Sigmoid colon (tissue), 6 donors: ENCODE measurements at regions not wholly inside any gene's neighbourhood (a gene's known extent, or its start where the extent isn't known, plus 50 kb on each side); places are given as distances from the start of the nearest gene placed in this dataset.

Experiments
- DNase-seq: peaks from one replicate; pipeline ENCODE4 v3.0.0-alpha.2; 2019
- H3K27ac ChIP-seq, 4 donors: fragments of 200-600 bp; sonication (generic); one replicate each; pipeline ENCODE4 v1.5.1; 2016 to 2019; ENCODE audit warnings: mild to moderate bottlenecking in 1 of 4
- H3K27me3 ChIP-seq, 3 donors: fragments of 200-600 bp; sonication (generic); one replicate each; pipeline ENCODE4 v1.5.1; 2019; ENCODE audit warnings: mild to moderate bottlenecking in 1 of 3
- H3K36me3 ChIP-seq, 4 donors: fragments of 200-600 bp; sonication (generic); one replicate each; pipeline ENCODE4 v1.5.1; 2016 to 2019
- H3K4me1 ChIP-seq, 4 donors: fragments of 200-600 bp; sonication (generic); one replicate each; pipeline ENCODE4 v1.5.1; 2017 to 2019
- H3K4me3 ChIP-seq, 4 donors: fragments of 200-600 bp; sonication (generic); one replicate each; pipeline ENCODE4 v1.5.1; 2017 to 2019; ENCODE audit warnings: mild to moderate bottlenecking in 2 of 4, moderate library complexity in 1 of 4
- H3K9me3 ChIP-seq, 4 donors: fragments of 200-600 bp in 3 of 4; sonication (generic) in 3 of 4; one replicate each; pipeline versions ENCODE4 v1.5.1 to v1.6.1; 2013 to 2019
- CTCF ChIP-seq, 4 experiments: fragments of 450-650 bp in 3 of 4; fragments of 200-600 bp in 1 of 4; IDR thresholded peaks; one replicate each; pipeline ENCODE4 v1.5.1; 2016 to 2019; ENCODE audit warnings: antibody characterized with exemption in 4 of 4, mild to moderate bottlenecking in 3 of 4, moderate library complexity in 2 of 4
- EP300 ChIP-seq, 4 donors: sonication (generic); formaldehyde crosslinking; IDR thresholded peaks; one replicate each; pipeline ENCODE4 v1.6.1; 2017; ENCODE audit warnings: antibody characterized with exemption in 4 of 4
- POLR2A ChIP-seq, 2 donors: fragments of 450-650 bp; IDR thresholded peaks; one replicate each; pipeline ENCODE4 v1.6.1; 2016; ENCODE audit warnings: antibody characterized with exemption in 2 of 2, mild to moderate bottlenecking in 2 of 2, moderate library complexity in 2 of 2
- POLR2AphosphoS5 ChIP-seq, 4 donors: sonication (generic); formaldehyde crosslinking; IDR thresholded peaks; one replicate each; pipeline ENCODE4 v1.6.1; 2017; ENCODE audit warnings: antibody characterized with exemption in 4 of 4
- WGBS, 2 donors: extraction: QIAGEN DNeasy Blood & Tissue Kit; methylation state at CpG; one replicate each; pipeline ENCODE4 v1.1.7; 2013; 5-methylcytosine and 5-hydroxymethylcytosine counted together
- intact Hi-C: fragments of 100-400 bp; cut with DNase I; formaldehyde crosslinking; loops from one replicate; pipeline ENCODE4 v1.15.1; 2023
- donor health status: healthy with polysubstance abuse.
- donor health status: healthy.

- no peaks in the 10 kb centered on the region for H3K36me3 ChIP-seq
- no peaks in the 10 kb centered on the region for H3K9me3 ChIP-seq
- TF ChIP-seq CTCF (IDR thresholded peaks at IDR 0.05) (no peak), POLR2AphosphoS5 (IDR thresholded peaks at IDR 0.05) (no peak), EP300 (IDR thresholded peaks at IDR 0.05) (no peak), POLR2A (IDR thresholded peaks at IDR 0.05) (no peak)
- intact Hi-C loops = no loop called here
- no peak overlapping the region for H3K4me3 ChIP-seq
- H3K27ac ChIP-seq = no peak overlapping the region
- H3K4me1 ChIP-seq = no peaks in the 10 kb centered on the region
- WGBS, 2 donors = 21 to 78% methylated on average over 3 of the region's 3 CpGs
- H3K27me3 ChIP-seq = no peaks in the 10 kb centered on the region
- no peak for DNase-seq
These were observed 93.9 kb upstream of the PRMT6 start for GRCh38 chr1:106962591-106962990.

- Histone ChIP-seq H3K4me3 (no peak overlapping the region), H3K4me1 (no peaks in the 10 kb centered on the region), H3K27ac (no peak overlapping the region), H3K9me3 (no peaks in the 10 kb centered on the region), H3K27me3 (no peaks in the 10 kb centered on the region), H3K36me3 (no peaks in the 10 kb centered on the region)
- 85 to 91% methylated on average over 4 of the region's 4 CpGs for WGBS, 2 donors
- no peak for DNase-seq
- TF ChIP-seq EP300 (IDR thresholded peaks at IDR 0.05) (no peak), POLR2AphosphoS5 (IDR thresholded peaks at IDR 0.05) (no peak), CTCF (IDR thresholded peaks at IDR 0.05) (no peak), POLR2A (IDR thresholded peaks at IDR 0.05) (no peak)
- intact Hi-C loops = no loop called here
These were observed 92.0 kb upstream of the PRMT6 start for GRCh38 chr1:106964495-106964894.

- Histone ChIP-seq H3K4me1 (peaks cover 0 to 13% (median 0%) of the 10 kb centered on the region in 4 donors), H3K36me3 (no peaks in the 10 kb centered on the region), H3K27me3 (no peaks in the 10 kb centered on the region), H3K4me3 (no peak overlapping the region), H3K27ac (no peak overlapping the region), H3K9me3 (no peaks in the 10 kb centered on the region)
- WGBS, 2 donors = 15 to 58% methylated on average over 2 of the region's 2 CpGs
- TF ChIP-seq POLR2AphosphoS5 (IDR thresholded peaks at IDR 0.05) (no peak), EP300 (IDR thresholded peaks at IDR 0.05) (no peak), POLR2A (IDR thresholded peaks at IDR 0.05) (no peak), CTCF (IDR thresholded peaks at IDR 0.05) (no peak)
- intact Hi-C loops = no loop called here
- DNase-seq = no peak
These were observed 87.8 kb upstream of the PRMT6 start for GRCh38 chr1:106968644-106969043.

GRCh38 chr1:106969731-106970130 lies 86.7 kb upstream of the PRMT6 start:
- intact Hi-C loops = loop anchor here (10.0 kb wide), 1 partner anchor 775 kb away; no protein-coding TSS in a partner anchor
- H3K4me1 ChIP-seq = peaks cover 0 to 13% (median 0%) of the 10 kb centered on the region in 4 donors
- H3K4me3 ChIP-seq = no peak overlapping the region
- no peaks in the 10 kb centered on the region for H3K36me3 ChIP-seq
- H3K27me3 ChIP-seq = no peaks in the 10 kb centered on the region
- no peak overlapping the region for H3K27ac ChIP-seq
- no peak for TF ChIP-seq CTCF (IDR thresholded peaks at IDR 0.05)
- no peak for TF ChIP-seq POLR2A (IDR thresholded peaks at IDR 0.05)
- no peak for TF ChIP-seq EP300 (IDR thresholded peaks at IDR 0.05)
- no peak for TF ChIP-seq POLR2AphosphoS5 (IDR thresholded peaks at IDR 0.05)
- no peaks in the 10 kb centered on the region for H3K9me3 ChIP-seq
- no peak for DNase-seq

- DNase-seq = no peak
- 66 to 69% methylated on average over 2 of the region's 2 CpGs for WGBS, 2 donors
- intact Hi-C loops = loop anchor here (10.0 kb wide), 1 partner anchor 773 kb away; no protein-coding TSS in a partner anchor
- H3K9me3 ChIP-seq = no peaks in the 10 kb centered on the region
- H3K27me3 ChIP-seq = no peaks in the 10 kb centered on the region
- no peaks in the 10 kb centered on the region for H3K36me3 ChIP-seq
- H3K27ac ChIP-seq = peak overlapping the region in 3 of 4 donors; percentile 45 to 66 (median 61)
- TF ChIP-seq CTCF (IDR thresholded peaks at IDR 0.05) (no peak), POLR2AphosphoS5 (IDR thresholded peaks at IDR 0.05) (peak in 2 of 4 donors; percentile 62), POLR2A (IDR thresholded peaks at IDR 0.05) (no peak), EP300 (IDR thresholded peaks at IDR 0.05) (no peak)
- peaks cover 0 to 13% (median 0%) of the 10 kb centered on the region in 4 donors for H3K4me1 ChIP-seq
- no peak overlapping the region for H3K4me3 ChIP-seq
These were observed 84.4 kb upstream of the PRMT6 start for GRCh38 chr1:106972074-106972473.
